ENCODE measurements at regions not wholly inside any gene's neighbourhood (a gene's known extent, or its start where the extent isn't known, plus 50 kb on each side); places are given as distances from the start of the nearest gene placed in this dataset.

- H3K4me3 ChIP-seq (ENCODE audit: low read depth, low read length), result no peak overlapping the region
- TF ChIP-seq CTCF (IDR thresholded peaks at IDR 0.05; ENCODE audit: low read depth, low read length), result no peak
Measured at GRCh38 chr10:78390817-78391216, 357.2 kb downstream of the RPS24 start.

- no peak for TF ChIP-seq CTCF (IDR thresholded peaks at IDR 0.05; ENCODE audit: low read depth, low read length)
Measured at GRCh38 chr10:78391585-78391984, 357.9 kb downstream of the RPS24 start.

GRCh38 chr10:78392197-78392596 is 358.5 kb downstream of the RPS24 start:
- no peak overlapping the region for H3K4me3 ChIP-seq (ENCODE audit: low read depth, low read length)
- TF ChIP-seq CTCF (IDR thresholded peaks at IDR 0.05; ENCODE audit: low read depth, low read length), result no peak

More at GRCh38 chr10:78391585-78391984, 357.9 kb downstream of the RPS24 start:
- no peak overlapping the region for H3K4me3 ChIP-seq (ENCODE audit: low read depth, low read length)

GRCh38 chr10:78393094-78393493 is 359.4 kb downstream of the RPS24 start:
- TF ChIP-seq CTCF (IDR thresholded peaks at IDR 0.05; ENCODE audit: low read depth, low read length), result no peak
- H3K4me3 ChIP-seq (ENCODE audit: low read depth, low read length), result no peak overlapping the region

GRCh38 chr10:78394047-78394446 is 360.4 kb downstream of the RPS24 start:
- no peak overlapping the region for H3K4me3 ChIP-seq (ENCODE audit: low read depth, low read length)
- no peak for TF ChIP-seq CTCF (IDR thresholded peaks at IDR 0.05; ENCODE audit: low read depth, low read length)

GRCh38 chr10:78395162-78395561 is 361.5 kb downstream of the RPS24 start:
- TF ChIP-seq CTCF (IDR thresholded peaks at IDR 0.05; ENCODE audit: low read depth, low read length), result no peak

GRCh38 chr10:78396754-78397153 is 363.1 kb downstream of the RPS24 start:
- H3K4me3 ChIP-seq (ENCODE audit: low read depth, low read length), result no peak overlapping the region
- TF ChIP-seq CTCF (IDR thresholded peaks at IDR 0.05; ENCODE audit: low read depth, low read length), result no peak

More at GRCh38 chr10:78395162-78395561, 361.5 kb downstream of the RPS24 start:
- no peak overlapping the region for H3K4me3 ChIP-seq (ENCODE audit: low read depth, low read length)
